Heart right ventricle (tissue), 16 donors: ENCODE measurements at regions not wholly inside any gene's neighbourhood (a gene's known extent, or its start where the extent isn't known, plus 50 kb on each side); places are given as distances from the start of the nearest gene placed in this dataset.

Experiments
- ATAC-seq, 8 donors: fragments of 200-7000 bp; cut with Tn5 transposase; one replicate each; pipeline ENCODE4 v1.9.1; 2020; ENCODE audit warnings: mild to moderate bottlenecking in 8 of 8, moderate library complexity in 8 of 8, moderate number of reproducible peaks in 1 of 8
- DNase-seq, 2 donors: peaks; one replicate each; pipeline ENCODE4 v3.0.0-alpha.2; 2020
- H3K27ac ChIP-seq, 10 donors: fragments of 200-600 bp; sonication (generic) in 2 of 10; one replicate each; pipeline versions ENCODE4 v1.5.0 to v1.8.0; 2020 to 2022; ENCODE audit warnings: mild to moderate bottlenecking in 3 of 10
- H3K27me3 ChIP-seq, 7 donors: fragments of 200-600 bp; one replicate each; pipeline ENCODE4 v1.8.0; 2021 to 2022; ENCODE audit warnings: mild to moderate bottlenecking in 2 of 7
- H3K36me3 ChIP-seq, 9 donors: fragments of 200-600 bp; sonication (generic) in 1 of 9; one replicate each; pipeline versions ENCODE4 v1.5.0 to v1.8.0; 2020 to 2022; ENCODE audit warnings: mild to moderate bottlenecking in 2 of 9
- H3K4me1 ChIP-seq, 9 donors: fragments of 200-600 bp; sonication (generic) in 1 of 9; one replicate each; pipeline versions ENCODE4 v1.5.0 to v1.8.0; 2020 to 2022; ENCODE audit warnings: mild to moderate bottlenecking in 4 of 9
- H3K4me3 ChIP-seq, 10 donors: fragments of 200-600 bp; sonication (generic) in 2 of 10; one replicate each; pipeline versions ENCODE4 v1.5.0 to v1.8.0; 2020 to 2022; ENCODE audit warnings: mild to moderate bottlenecking in 7 of 10, moderate library complexity in 2 of 10
- H3K9me3 ChIP-seq, 11 donors: fragments of 200-600 bp in 10 of 11; sonication (generic) in 2 of 11; one replicate each; pipeline versions ENCODE4 v1.5.0 to v1.8.0; 2013 to 2022; ENCODE audit warnings: mild to moderate bottlenecking in 2 of 11, control low read depth in 1 of 11, moderate library complexity in 1 of 11
- CTCF ChIP-seq, 9 donors: fragments of 200-600 bp; sonication (generic) in 2 of 9; IDR thresholded peaks; one replicate each; pipeline versions ENCODE4 v1.5.0 to v1.8.0; 2021 to 2022; ENCODE audit warnings: antibody characterized with exemption in 9 of 9, mild to moderate bottlenecking in 5 of 9, moderate library complexity in 1 of 9
- WGBS, 2 donors: extraction: QIAGEN DNeasy Blood & Tissue Kit; methylation state at CpG; one replicate each; pipeline ENCODE4 v1.1.7; 2013; ENCODE audit warnings: inconsistent platforms in 1 of 2; 5-methylcytosine and 5-hydroxymethylcytosine counted together
- intact Hi-C, 10 donors: fragments of 100-400 bp; cut with DNase I; formaldehyde crosslinking; loops; one replicate each; pipeline versions ENCODE4 v1.11.1 to v1.14.2; 2022
- donor health status: Arrhythmogenic right ventricular cardiomyopathy.
- donor health status: ischemic (EF 13 %, LVEDD 7.1; RV severe dilation, severe dysfunction).
- donor health status: healthy with polysubstance abuse.
- donor health status: DM: no; HTN: yes; CAD: no.
- donor health status: DM: no; HTN: no; CAD: no.
- donor health status: ischemic (EF 25% LVEDD 6.9; RV normal size, moderate dysfunction).
- donor health status: ischemic (EF 25% LVEDD 5.7; RV mildly dilated, moderate dysfunction).
- donor health status: healthy.
- donor health status: DM: yes; HTN: yes; CAD: no.
- donor health status: Ischemic cardiomyopathy.
- donor health status: ischemic (EF 35%, LVEDD 5.7; RV mildly dilated, moderate dysfunction).
- donor health status: nonischemic (EF 11% LVEDD 7.7; RV severe dilation, severe dysfunction).
- donor health status: DM: yes; HTN: yes; CAD: no.
- donor health status: PGD.
- donor health status: ischemic (EF 29% LVEDD 5.4; RV normal size, mild dysfunction).
- donor health status: nonischemic (EF 23%, LVEDD 6.1; RV moderate dilation, normal function).

DNA sequence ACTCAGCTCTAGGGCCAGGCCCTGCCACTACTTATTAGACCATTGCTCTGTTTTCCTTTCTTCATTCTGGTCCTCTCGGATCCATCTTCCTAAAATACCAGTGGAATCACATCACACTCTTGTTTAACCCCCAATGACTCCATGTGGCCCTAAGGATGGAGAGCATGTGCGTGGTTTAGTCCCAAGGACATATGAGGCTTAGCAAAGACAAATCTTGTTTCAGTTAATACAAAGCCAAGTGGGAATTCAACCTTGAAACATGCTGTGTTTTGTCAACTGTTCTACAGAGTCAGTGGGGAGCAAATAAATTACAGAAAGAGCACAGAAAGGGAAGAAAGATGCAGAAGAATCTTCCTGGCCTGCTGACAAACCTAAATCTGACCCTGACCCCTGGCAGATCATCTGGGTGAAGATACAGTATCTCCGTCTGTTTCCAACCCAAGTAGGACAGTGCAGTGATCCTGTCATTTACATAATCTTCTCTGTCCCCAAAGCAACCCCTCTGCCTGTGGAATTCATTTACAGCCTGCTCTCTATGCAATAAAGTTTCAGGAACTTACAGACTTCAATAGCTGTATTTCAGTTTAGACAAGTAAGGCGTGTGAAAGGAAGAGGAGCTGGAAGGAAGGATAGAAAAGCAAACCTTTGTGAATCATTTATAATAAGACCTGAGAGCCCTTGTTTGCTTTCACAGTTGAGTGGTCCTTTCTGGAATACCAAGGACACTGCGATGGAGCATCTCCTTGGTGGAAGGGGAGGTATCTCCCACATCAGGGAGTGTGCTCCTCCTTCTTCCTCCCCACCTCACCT lies 144.0 kb downstream of the THBS2 start:
- Histone ChIP-seq H3K9me3 (peaks cover 0 to 5% (median 0%) of the 10 kb centered on the region in 11 donors), H3K27ac (no peak overlapping the region)
- WGBS, 2 donors, result 70 to 74% methylated on average over 5 of the region's 5 CpGs

DNA sequence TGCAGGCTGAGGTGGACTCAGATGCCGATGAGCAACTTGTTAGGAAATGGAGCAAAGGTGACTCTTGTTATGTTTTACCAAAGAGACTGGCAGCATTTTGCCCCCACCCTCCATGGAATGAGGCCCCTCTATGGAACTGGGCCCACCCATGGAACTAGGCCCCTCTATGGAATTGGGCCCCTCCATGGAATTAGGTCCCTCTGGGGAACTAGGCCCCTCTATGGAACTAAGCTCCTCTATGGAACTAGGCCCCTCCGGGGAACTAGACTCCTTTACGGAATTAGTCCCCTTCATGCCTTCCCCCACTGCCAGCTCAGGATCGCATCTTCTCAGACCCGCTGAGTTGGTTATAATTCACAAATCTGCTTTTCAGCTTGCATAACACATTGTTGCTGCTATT lies 144.9 kb downstream of the THBS2 start:
- intact Hi-C loops, result no loop called here
- no peak overlapping the region for H3K27ac ChIP-seq
- WGBS, 2 donors, result 96 to 99% methylated on average over 5 of the region's 5 CpGs
- TF ChIP-seq CTCF (IDR thresholded peaks at IDR 0.05), result no peak
- ATAC-seq (no peak), DNase-seq (no peak)
- peaks cover 0 to 7% (median 0%) of the 10 kb centered on the region in 7 donors for H3K27me3 ChIP-seq
- H3K4me3 ChIP-seq, result no peak overlapping the region
- no peaks in the 10 kb centered on the region for H3K4me1 ChIP-seq
- H3K36me3 ChIP-seq, result no peaks in the 10 kb centered on the region
- H3K9me3 ChIP-seq, result peaks cover 0 to 5% (median 0%) of the 10 kb centered on the region in 11 donors

More for the DNA sequence above, 144.0 kb downstream of the THBS2 start:
- DNase-seq (no peak), ATAC-seq (no peak)
- Histone ChIP-seq H3K36me3 (no peaks in the 10 kb centered on the region), H3K27me3 (peaks cover 0 to 7% (median 0%) of the 10 kb centered on the region in 7 donors), H3K4me1 (no peaks in the 10 kb centered on the region), H3K4me3 (no peak overlapping the region)
- intact Hi-C loops, result no loop called here
- no peak for TF ChIP-seq CTCF (IDR thresholded peaks at IDR 0.05)

GRCh38 chr6:169106176-169106575 lies 147.5 kb downstream of the THBS2 start:
- Histone ChIP-seq H3K4me3 (no peak overlapping the region), H3K4me1 (no peaks in the 10 kb centered on the region), H3K9me3 (peaks cover 0 to 14% (median 0%) of the 10 kb centered on the region in 11 donors), H3K36me3 (no peaks in the 10 kb centered on the region), H3K27me3 (peaks cover 0 to 4% (median 0%) of the 10 kb centered on the region in 7 donors), H3K27ac (no peak overlapping the region)
- no peak for DNase-seq
- no peak for TF ChIP-seq CTCF (IDR thresholded peaks at IDR 0.05)
- 74 to 75% methylated on average over 2 of the region's 2 CpGs for WGBS, 2 donors
- intact Hi-C loops, result no loop called here
- no peak for ATAC-seq

- H3K9me3 ChIP-seq, result peaks cover 0 to 9% (median 0%) of the 10 kb centered on the region in 11 donors
- intact Hi-C loops, result no loop called here
- no peak for DNase-seq
- no peaks in the 10 kb centered on the region for H3K36me3 ChIP-seq
- no peak for ATAC-seq
- peaks cover 0 to 4% (median 0%) of the 10 kb centered on the region in 9 donors for H3K4me1 ChIP-seq
- H3K27me3 ChIP-seq, result peaks cover 0 to 8% (median 0%) of the 10 kb centered on the region in 7 donors
- H3K4me3 ChIP-seq, result no peak overlapping the region
- H3K27ac ChIP-seq, result no peak overlapping the region
- TF ChIP-seq CTCF (IDR thresholded peaks at IDR 0.05), result no peak
These were observed 151.7 kb downstream of the THBS2 start for GRCh38 chr6:169101981-169102380.
